ENCODE measurements at regions not wholly inside any gene's neighbourhood (a gene's known extent, or its start where the extent isn't known, plus 50 kb on each side); places are given as distances from the start of the nearest gene placed in this dataset.

GRCh38 chr13:54934121-54934520 lies 1905.5 kb downstream of the OLFM4 start:
- DNase-seq (ENCODE audit: low spot score): no peak
- BruUV-seq (replicated peaks): no TSS peak
- Histone ChIP-seq H3K4me2 (ENCODE audit: low read length) (no peak overlapping the region), H4K20me1 (ENCODE audit: insufficient read depth, low read length) (no peaks in the 10 kb centered on the region), H3K27ac (ENCODE audit: low read depth, low read length, poor library complexity, severe bottlenecking) (no peak overlapping the region), H3K4me1 (ENCODE audit: insufficient read depth, low read length, poor library complexity, severe bottlenecking) (no peaks in the 10 kb centered on the region), H3K4me3 (ENCODE audit: low read depth, low read length, poor library complexity, severe bottlenecking) (no peak overlapping the region), H2AFZ (ENCODE audit: low read length) (no peak overlapping the region), H3K9me2 (ENCODE audit: insufficient read depth, low read length) (no peaks in the 10 kb centered on the region), H3K36me3 (ENCODE audit: insufficient read depth, low read length) (no peaks in the 10 kb centered on the region), H3K79me2 (ENCODE audit: insufficient read depth, low read depth, low read length) (no peaks in the 10 kb centered on the region), H3K9me3 (ENCODE audit: low read length) (no peaks in the 10 kb centered on the region)
- TF ChIP-seq CTCF (conservative IDR thresholded peaks at IDR 0.05; ENCODE audit: low read length): no peak
- TF ChIP-seq EZH2phosphoT487 (IDR thresholded peaks at IDR 0.05; ENCODE audit: borderline replicate concordance, low read depth, low read length): no peak
- intact Hi-C loops (cut with micrococcal nuclease; ENCODE audit: unreplicated experiment): no loop called here
- POLR2A ChIA-PET: no interaction called here
- CTCF ChIA-PET (ENCODE audit: unreplicated experiment): no interaction called here

- no peaks in the 10 kb centered on the region for H3K79me2 ChIP-seq (ENCODE audit: insufficient read depth, low read depth, low read length)
- H3K4me1 ChIP-seq (ENCODE audit: insufficient read depth, low read length, poor library complexity, severe bottlenecking): no peaks in the 10 kb centered on the region
- no TSS peak for BruUV-seq (replicated peaks)
- intact Hi-C loops (cut with micrococcal nuclease; ENCODE audit: unreplicated experiment): no loop called here
- DNase-seq (ENCODE audit: low spot score): no peak
- CTCF ChIA-PET (ENCODE audit: unreplicated experiment): no interaction called here
- H3K36me3 ChIP-seq (ENCODE audit: insufficient read depth, low read length): no peaks in the 10 kb centered on the region
- no peak overlapping the region for H3K4me3 ChIP-seq (ENCODE audit: low read depth, low read length, poor library complexity, severe bottlenecking)
- H3K4me2 ChIP-seq (ENCODE audit: low read length): no peak overlapping the region
- H3K9me2 ChIP-seq (ENCODE audit: insufficient read depth, low read length): no peaks in the 10 kb centered on the region
- H2AFZ ChIP-seq (ENCODE audit: low read length): no peak overlapping the region
- H4K20me1 ChIP-seq (ENCODE audit: insufficient read depth, low read length): no peaks in the 10 kb centered on the region
- no peaks in the 10 kb centered on the region for H3K9me3 ChIP-seq (ENCODE audit: low read length)
- H3K27ac ChIP-seq (ENCODE audit: low read depth, low read length, poor library complexity, severe bottlenecking): no peak overlapping the region
- POLR2A ChIA-PET: no interaction called here
- TF ChIP-seq EZH2phosphoT487 (IDR thresholded peaks at IDR 0.05; ENCODE audit: borderline replicate concordance, low read depth, low read length) (no peak), CTCF (conservative IDR thresholded peaks at IDR 0.05; ENCODE audit: low read length) (no peak)
Measured at GRCh38 chr13:54945973-54946372, 1917.4 kb downstream of the OLFM4 start.

- Histone ChIP-seq H3K4me3 (ENCODE audit: low read depth, low read length, poor library complexity, severe bottlenecking) (no peak overlapping the region), H3K4me1 (ENCODE audit: insufficient read depth, low read length, poor library complexity, severe bottlenecking) (no peaks in the 10 kb centered on the region), H2AFZ (ENCODE audit: low read length) (no peak overlapping the region), H3K36me3 (ENCODE audit: insufficient read depth, low read length) (no peaks in the 10 kb centered on the region), H3K9me2 (ENCODE audit: insufficient read depth, low read length) (no peaks in the 10 kb centered on the region), H3K79me2 (ENCODE audit: insufficient read depth, low read depth, low read length) (no peaks in the 10 kb centered on the region), H3K4me2 (ENCODE audit: low read length) (no peak overlapping the region), H4K20me1 (ENCODE audit: insufficient read depth, low read length) (no peaks in the 10 kb centered on the region), H3K27ac (ENCODE audit: low read depth, low read length, poor library complexity, severe bottlenecking) (no peak overlapping the region), H3K9me3 (ENCODE audit: low read length) (no peaks in the 10 kb centered on the region)
- POLR2A ChIA-PET: no interaction called here
- no peak for DNase-seq (ENCODE audit: low spot score)
- CTCF ChIA-PET (ENCODE audit: unreplicated experiment): no interaction called here
- BruUV-seq (replicated peaks): no TSS peak
- TF ChIP-seq CTCF (conservative IDR thresholded peaks at IDR 0.05; ENCODE audit: low read length): no peak
- TF ChIP-seq EZH2phosphoT487 (IDR thresholded peaks at IDR 0.05; ENCODE audit: borderline replicate concordance, low read depth, low read length): no peak
- intact Hi-C loops (cut with micrococcal nuclease; ENCODE audit: unreplicated experiment): no loop called here
Measured at GRCh38 chr13:54949735-54950134, 1921.1 kb downstream of the OLFM4 start.
